Peyer's patch (tissue), 4 donors: ENCODE measurements at regions not wholly inside any gene's neighbourhood (a gene's known extent, or its start where the extent isn't known, plus 50 kb on each side); places are given as distances from the start of the nearest gene placed in this dataset.

Experiments used
- DNase-seq, 3 donors: peaks; one replicate each; pipeline ENCODE4 v3.0.0-alpha.2; 2017 to 2019
- H3K27ac ChIP-seq, 4 donors: fragments of 200-600 bp; sonication (generic); one replicate each; pipeline ENCODE4 v1.5.1; 2016 to 2019
- H3K27me3 ChIP-seq, 2 donors: fragments of 200-600 bp; sonication (generic); one replicate each; pipeline ENCODE4 v1.5.1; 2019
- H3K36me3 ChIP-seq, 3 donors: fragments of 200-600 bp; sonication (generic); one replicate each; pipeline ENCODE4 v1.5.1; 2016 to 2019
- H3K4me1 ChIP-seq, 4 donors: fragments of 200-600 bp; sonication (generic); one replicate each; pipeline ENCODE4 v1.5.1; 2016 to 2019
- H3K4me3 ChIP-seq, 4 donors: fragments of 200-600 bp; sonication (generic); 1 replicate in 3 of 4; 2 replicates in 1 of 4; pipeline ENCODE4 v1.5.1; 2016 to 2019; ENCODE audit warnings: mild to moderate bottlenecking in 1 of 4
- H3K9me3 ChIP-seq, 4 donors: fragments of 200-600 bp; sonication (generic); one replicate each; pipeline ENCODE4 v1.5.1; 2016 to 2019; ENCODE audit warnings: mild to moderate bottlenecking in 1 of 4
- CTCF ChIP-seq, 6 experiments: fragments of 450-650 bp in 4 of 6; fragments of 200-600 bp in 2 of 6; sonication (generic) in 1 of 6; IDR thresholded peaks; one replicate each; pipeline ENCODE4 v1.5.1; 2017 to 2019; ENCODE audit warnings: antibody characterized with exemption in 6 of 6, mild to moderate bottlenecking in 3 of 6, moderate library complexity in 1 of 6
- POLR2A ChIP-seq, 2 donors: fragments of 450-650 bp; IDR thresholded peaks; one replicate each; pipeline ENCODE4 v1.5.1; 2017; ENCODE audit warnings: antibody characterized with exemption in 2 of 2, mild to moderate bottlenecking in 2 of 2, moderate library complexity in 2 of 2

GRCh38 chr3:22040150-22040549 is 289.1 kb upstream of the ZNF385D start:
- TF ChIP-seq POLR2A (IDR thresholded peaks at IDR 0.05) (no peak), CTCF (IDR thresholded peaks at IDR 0.05) (no peak)
- Histone ChIP-seq H3K9me3 (no peaks in the 10 kb centered on the region), H3K27ac (no peak overlapping the region), H3K36me3 (no peaks in the 10 kb centered on the region), H3K27me3 (no peaks in the 10 kb centered on the region), H3K4me3 (no peak overlapping the region), H3K4me1 (no peaks in the 10 kb centered on the region)
- DNase-seq = no peak

GRCh38 chr3:22045882-22046281 is 294.9 kb upstream of the ZNF385D start:
- H3K27me3 ChIP-seq = no peaks in the 10 kb centered on the region
- no peak overlapping the region for H3K4me3 ChIP-seq
- no peaks in the 10 kb centered on the region for H3K36me3 ChIP-seq
- H3K4me1 ChIP-seq = no peaks in the 10 kb centered on the region
- H3K27ac ChIP-seq = no peak overlapping the region
- no peak for TF ChIP-seq POLR2A (IDR thresholded peaks at IDR 0.05)
- TF ChIP-seq CTCF (IDR thresholded peaks at IDR 0.05) = no peak
- DNase-seq = no peak
- H3K9me3 ChIP-seq = no peaks in the 10 kb centered on the region

GRCh38 chr3:22063500-22063899 is 312.5 kb upstream of the ZNF385D start:
- Histone ChIP-seq H3K9me3 (no peaks in the 10 kb centered on the region), H3K36me3 (no peaks in the 10 kb centered on the region), H3K4me3 (no peak overlapping the region), H3K27ac (no peak overlapping the region), H3K4me1 (no peaks in the 10 kb centered on the region), H3K27me3 (no peaks in the 10 kb centered on the region)
- TF ChIP-seq CTCF (IDR thresholded peaks at IDR 0.05) (no peak), POLR2A (IDR thresholded peaks at IDR 0.05) (no peak)
- no peak for DNase-seq

GRCh38 chr3:22068619-22069018 is 317.6 kb upstream of the ZNF385D start:
- H3K36me3 ChIP-seq = no peaks in the 10 kb centered on the region
- H3K27me3 ChIP-seq = no peaks in the 10 kb centered on the region
- no peaks in the 10 kb centered on the region for H3K9me3 ChIP-seq
- no peak overlapping the region for H3K27ac ChIP-seq
- DNase-seq = no peak
- H3K4me3 ChIP-seq = no peak overlapping the region
- TF ChIP-seq POLR2A (IDR thresholded peaks at IDR 0.05) = no peak
- no peak for TF ChIP-seq CTCF (IDR thresholded peaks at IDR 0.05)
- no peaks in the 10 kb centered on the region for H3K4me1 ChIP-seq

GRCh38 chr3:22088204-22088603 is 337.2 kb upstream of the ZNF385D start:
- no peaks in the 10 kb centered on the region for H3K36me3 ChIP-seq
- no peak overlapping the region for H3K27ac ChIP-seq
- H3K4me1 ChIP-seq = no peaks in the 10 kb centered on the region
- H3K9me3 ChIP-seq = no peaks in the 10 kb centered on the region
- H3K4me3 ChIP-seq = no peak overlapping the region
- H3K27me3 ChIP-seq = no peaks in the 10 kb centered on the region
- DNase-seq = no peak
- TF ChIP-seq POLR2A (IDR thresholded peaks at IDR 0.05) (no peak), CTCF (IDR thresholded peaks at IDR 0.05) (no peak)

GRCh38 chr3:22089284-22089683 is 338.3 kb upstream of the ZNF385D start:
- Histone ChIP-seq H3K9me3 (no peaks in the 10 kb centered on the region), H3K27me3 (no peaks in the 10 kb centered on the region), H3K4me3 (no peak overlapping the region), H3K36me3 (no peaks in the 10 kb centered on the region), H3K4me1 (no peaks in the 10 kb centered on the region), H3K27ac (no peak overlapping the region)
- TF ChIP-seq POLR2A (IDR thresholded peaks at IDR 0.05) (no peak), CTCF (IDR thresholded peaks at IDR 0.05) (peak in 3 of 6 experiments; percentile 40 to 54 (median 52))
- no peak for DNase-seq
